HepG2 (cell line): ENCODE measurements at regions not wholly inside any gene's neighbourhood (a gene's known extent, or its start where the extent isn't known, plus 50 kb on each side); places are given as distances from the start of the nearest gene placed in this dataset.

Experiments
- ATAD3A ChIP-seq: sonication (generic); formaldehyde crosslinking; IDR thresholded peaks from 2 replicates; pipeline ENCODE4 v1.4.0; 2020; ENCODE audit warnings: missing genetic modification reagents
- TF ChIP-seq, protein P1 (sequence below): sonication (generic); formaldehyde crosslinking; conservative IDR thresholded peaks from 2 replicates; pipeline ENCODE4 v1.8.1; 2023; ENCODE audit warnings: missing genetic modification reagents
- TF ChIP-seq, protein P2 (sequence below): sonication (generic); formaldehyde crosslinking; IDR thresholded peaks from 2 replicates; pipeline ENCODE4 v1.4.0; 2020; ENCODE audit warnings: missing genetic modification reagents, borderline replicate concordance
- TF ChIP-seq, protein P3 (sequence below): sonication (generic); formaldehyde crosslinking; IDR thresholded peaks from 2 replicates; pipeline ENCODE4 v1.9.0; 2021; ENCODE audit warnings: missing genetic modification reagents, borderline replicate concordance
- TF ChIP-seq, protein P4 (sequence below): sonication (generic); formaldehyde crosslinking; IDR thresholded peaks from 2 replicates; pipeline ENCODE4 v1.4.0; 2020; ENCODE audit warnings: mild to moderate bottlenecking, missing genetic modification reagents

GRCh38 chr6:100134703-100135102 lies 140.7 kb upstream of the MCHR2 start (continued):
- TF ChIP-seq, protein P1, sequence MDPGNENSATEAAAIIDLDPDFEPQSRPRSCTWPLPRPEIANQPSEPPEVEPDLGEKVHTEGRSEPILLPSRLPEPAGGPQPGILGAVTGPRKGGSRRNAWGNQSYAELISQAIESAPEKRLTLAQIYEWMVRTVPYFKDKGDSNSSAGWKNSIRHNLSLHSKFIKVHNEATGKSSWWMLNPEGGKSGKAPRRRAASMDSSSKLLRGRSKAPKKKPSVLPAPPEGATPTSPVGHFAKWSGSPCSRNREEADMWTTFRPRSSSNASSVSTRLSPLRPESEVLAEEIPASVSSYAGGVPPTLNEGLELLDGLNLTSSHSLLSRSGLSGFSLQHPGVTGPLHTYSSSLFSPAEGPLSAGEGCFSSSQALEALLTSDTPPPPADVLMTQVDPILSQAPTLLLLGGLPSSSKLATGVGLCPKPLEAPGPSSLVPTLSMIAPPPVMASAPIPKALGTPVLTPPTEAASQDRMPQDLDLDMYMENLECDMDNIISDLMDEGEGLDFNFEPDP, result no peak
- no peak for TF ChIP-seq ATAD3A (CRISPR knock-in tag)
- TF ChIP-seq, protein P2, sequence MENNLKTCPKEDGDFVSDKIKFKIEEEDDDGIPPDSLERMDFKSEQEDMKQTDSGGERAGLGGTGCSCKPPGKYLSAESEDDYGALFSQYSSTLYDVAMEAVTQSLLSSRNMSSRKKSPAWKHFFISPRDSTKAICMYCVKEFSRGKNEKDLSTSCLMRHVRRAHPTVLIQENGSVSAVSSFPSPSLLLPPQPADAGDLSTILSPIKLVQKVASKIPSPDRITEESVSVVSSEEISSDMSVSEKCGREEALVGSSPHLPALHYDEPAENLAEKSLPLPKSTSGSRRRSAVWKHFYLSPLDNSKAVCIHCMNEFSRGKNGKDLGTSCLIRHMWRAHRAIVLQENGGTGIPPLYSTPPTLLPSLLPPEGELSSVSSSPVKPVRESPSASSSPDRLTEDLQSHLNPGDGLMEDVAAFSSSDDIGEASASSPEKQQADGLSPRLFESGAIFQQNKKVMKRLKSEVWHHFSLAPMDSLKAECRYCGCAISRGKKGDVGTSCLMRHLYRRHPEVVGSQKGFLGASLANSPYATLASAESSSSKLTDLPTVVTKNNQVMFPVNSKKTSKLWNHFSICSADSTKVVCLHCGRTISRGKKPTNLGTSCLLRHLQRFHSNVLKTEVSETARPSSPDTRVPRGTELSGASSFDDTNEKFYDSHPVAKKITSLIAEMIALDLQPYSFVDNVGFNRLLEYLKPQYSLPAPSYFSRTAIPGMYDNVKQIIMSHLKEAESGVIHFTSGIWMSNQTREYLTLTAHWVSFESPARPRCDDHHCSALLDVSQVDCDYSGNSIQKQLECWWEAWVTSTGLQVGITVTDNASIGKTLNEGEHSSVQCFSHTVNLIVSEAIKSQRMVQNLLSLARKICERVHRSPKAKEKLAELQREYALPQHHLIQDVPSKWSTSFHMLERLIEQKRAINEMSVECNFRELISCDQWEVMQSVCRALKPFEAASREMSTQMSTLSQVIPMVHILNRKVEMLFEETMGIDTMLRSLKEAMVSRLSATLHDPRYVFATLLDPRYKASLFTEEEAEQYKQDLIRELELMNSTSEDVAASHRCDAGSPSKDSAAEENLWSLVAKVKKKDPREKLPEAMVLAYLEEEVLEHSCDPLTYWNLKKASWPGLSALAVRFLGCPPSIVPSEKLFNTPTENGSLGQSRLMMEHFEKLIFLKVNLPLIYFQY (CRISPR knock-in tag), result no peak
- TF ChIP-seq, protein P3, sequence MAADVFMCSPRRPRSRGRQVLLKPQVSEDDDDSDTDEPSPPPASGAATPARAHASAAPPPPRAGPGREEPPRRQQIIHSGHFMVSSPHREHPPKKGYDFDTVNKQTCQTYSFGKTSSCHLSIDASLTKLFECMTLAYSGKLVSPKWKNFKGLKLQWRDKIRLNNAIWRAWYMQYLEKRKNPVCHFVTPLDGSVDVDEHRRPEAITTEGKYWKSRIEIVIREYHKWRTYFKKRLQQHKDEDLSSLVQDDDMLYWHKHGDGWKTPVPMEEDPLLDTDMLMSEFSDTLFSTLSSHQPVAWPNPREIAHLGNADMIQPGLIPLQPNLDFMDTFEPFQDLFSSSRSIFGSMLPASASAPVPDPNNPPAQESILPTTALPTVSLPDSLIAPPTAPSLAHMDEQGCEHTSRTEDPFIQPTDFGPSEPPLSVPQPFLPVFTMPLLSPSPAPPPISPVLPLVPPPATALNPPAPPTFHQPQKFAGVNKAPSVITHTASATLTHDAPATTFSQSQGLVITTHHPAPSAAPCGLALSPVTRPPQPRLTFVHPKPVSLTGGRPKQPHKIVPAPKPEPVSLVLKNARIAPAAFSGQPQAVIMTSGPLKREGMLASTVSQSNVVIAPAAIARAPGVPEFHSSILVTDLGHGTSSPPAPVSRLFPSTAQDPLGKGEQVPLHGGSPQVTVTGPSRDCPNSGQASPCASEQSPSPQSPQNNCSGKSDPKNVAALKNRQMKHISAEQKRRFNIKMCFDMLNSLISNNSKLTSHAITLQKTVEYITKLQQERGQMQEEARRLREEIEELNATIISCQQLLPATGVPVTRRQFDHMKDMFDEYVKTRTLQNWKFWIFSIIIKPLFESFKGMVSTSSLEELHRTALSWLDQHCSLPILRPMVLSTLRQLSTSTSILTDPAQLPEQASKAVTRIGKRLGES (CRISPR knock-in tag), result no peak
- TF ChIP-seq, protein P4, sequence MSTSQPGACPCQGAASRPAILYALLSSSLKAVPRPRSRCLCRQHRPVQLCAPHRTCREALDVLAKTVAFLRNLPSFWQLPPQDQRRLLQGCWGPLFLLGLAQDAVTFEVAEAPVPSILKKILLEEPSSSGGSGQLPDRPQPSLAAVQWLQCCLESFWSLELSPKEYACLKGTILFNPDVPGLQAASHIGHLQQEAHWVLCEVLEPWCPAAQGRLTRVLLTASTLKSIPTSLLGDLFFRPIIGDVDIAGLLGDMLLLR (CRISPR knock-in tag), result no peak
- TF ChIP-seq, all 625 proteins: peak for 0
